GM12875 (cell line): ENCODE measurements at regions not wholly inside any gene's neighbourhood (a gene's known extent, or its start where the extent isn't known, plus 50 kb on each side); places are given as distances from the start of the nearest gene placed in this dataset.

Experiments used
- H3K4me3 ChIP-seq: one replicate; pipeline ENCODE4 v1.5.1; 2011; ENCODE audit warnings: low read depth, low read length, control low read depth
- TF ChIP-seq, protein P1 (sequence below): IDR thresholded peaks from 2 replicates; pipeline ENCODE4 v1.5.1; 2011; ENCODE audit warnings: low read depth, mild to moderate bottlenecking, control low read depth, inconsistent platforms, low read length, moderate library complexity, borderline replicate concordance; ENCODE audit not compliant: insufficient read depth

GRCh38 chr12:97300891-97301290 lies 161.7 kb upstream of the RMST start:
- no peak overlapping the region for H3K4me3 ChIP-seq
- TF ChIP-seq, protein P1, sequence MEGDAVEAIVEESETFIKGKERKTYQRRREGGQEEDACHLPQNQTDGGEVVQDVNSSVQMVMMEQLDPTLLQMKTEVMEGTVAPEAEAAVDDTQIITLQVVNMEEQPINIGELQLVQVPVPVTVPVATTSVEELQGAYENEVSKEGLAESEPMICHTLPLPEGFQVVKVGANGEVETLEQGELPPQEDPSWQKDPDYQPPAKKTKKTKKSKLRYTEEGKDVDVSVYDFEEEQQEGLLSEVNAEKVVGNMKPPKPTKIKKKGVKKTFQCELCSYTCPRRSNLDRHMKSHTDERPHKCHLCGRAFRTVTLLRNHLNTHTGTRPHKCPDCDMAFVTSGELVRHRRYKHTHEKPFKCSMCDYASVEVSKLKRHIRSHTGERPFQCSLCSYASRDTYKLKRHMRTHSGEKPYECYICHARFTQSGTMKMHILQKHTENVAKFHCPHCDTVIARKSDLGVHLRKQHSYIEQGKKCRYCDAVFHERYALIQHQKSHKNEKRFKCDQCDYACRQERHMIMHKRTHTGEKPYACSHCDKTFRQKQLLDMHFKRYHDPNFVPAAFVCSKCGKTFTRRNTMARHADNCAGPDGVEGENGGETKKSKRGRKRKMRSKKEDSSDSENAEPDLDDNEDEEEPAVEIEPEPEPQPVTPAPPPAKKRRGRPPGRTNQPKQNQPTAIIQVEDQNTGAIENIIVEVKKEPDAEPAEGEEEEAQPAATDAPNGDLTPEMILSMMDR, result no peak

GRCh38 chr12:97301576-97301975 lies 161.0 kb upstream of the RMST start:
- no peak overlapping the region for H3K4me3 ChIP-seq
- TF ChIP-seq, protein P1, result no peak

DNA sequence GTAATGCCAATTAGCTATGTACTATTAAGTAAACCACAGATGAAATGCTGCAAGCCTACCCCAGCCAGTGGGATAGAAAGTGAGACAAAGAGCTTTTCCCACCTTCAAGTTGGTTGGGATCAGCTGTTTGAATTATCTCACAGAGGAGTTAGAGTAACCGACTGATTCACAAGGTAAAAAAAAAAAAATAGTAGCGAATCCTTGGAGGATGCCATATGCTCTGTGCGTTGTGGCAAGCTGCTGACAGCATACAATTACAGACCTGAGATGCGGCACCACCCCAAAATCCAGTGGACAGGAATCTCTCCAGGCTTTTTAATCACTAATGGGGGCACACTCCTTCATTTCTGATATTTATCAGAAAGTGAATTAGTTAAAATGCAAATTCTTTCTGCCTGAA lies 157.0 kb upstream of the RMST start:
- TF ChIP-seq, protein P1, result no peak
- no peak overlapping the region for H3K4me3 ChIP-seq

- H3K4me3 ChIP-seq, result no peak overlapping the region
- TF ChIP-seq, protein P1, result no peak
These were observed 156.5 kb upstream of the RMST start for GRCh38 chr12:97306147-97306546.

- TF ChIP-seq, protein P1, result peak; percentile 41; the same call in 1 of the 2 replicates
- H3K4me3 ChIP-seq, result no peak overlapping the region
These were observed 153.9 kb upstream of the RMST start for GRCh38 chr12:97308576-97309198.

DNA sequence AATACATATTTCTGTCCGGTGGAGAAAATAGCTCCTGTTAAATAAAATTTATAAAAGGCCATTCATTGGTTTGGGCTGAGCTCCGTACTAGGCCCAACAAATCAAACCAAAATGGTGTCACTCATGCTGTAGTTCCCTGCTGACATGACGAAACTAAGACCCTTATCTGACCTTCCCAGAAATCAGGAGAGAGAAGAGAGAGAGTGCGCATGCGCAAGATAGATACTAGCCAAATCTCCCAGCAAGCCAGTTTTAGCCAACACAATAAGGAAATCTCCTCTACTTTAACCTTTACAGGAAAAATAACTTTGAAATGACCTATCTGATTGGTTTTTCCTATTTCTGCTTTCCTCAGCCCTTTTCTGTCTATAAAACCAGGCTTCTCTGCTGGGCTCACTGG lies 152.7 kb upstream of the RMST start:
- TF ChIP-seq, protein P1, result no peak
- H3K4me3 ChIP-seq, result no peak overlapping the region

DNA sequence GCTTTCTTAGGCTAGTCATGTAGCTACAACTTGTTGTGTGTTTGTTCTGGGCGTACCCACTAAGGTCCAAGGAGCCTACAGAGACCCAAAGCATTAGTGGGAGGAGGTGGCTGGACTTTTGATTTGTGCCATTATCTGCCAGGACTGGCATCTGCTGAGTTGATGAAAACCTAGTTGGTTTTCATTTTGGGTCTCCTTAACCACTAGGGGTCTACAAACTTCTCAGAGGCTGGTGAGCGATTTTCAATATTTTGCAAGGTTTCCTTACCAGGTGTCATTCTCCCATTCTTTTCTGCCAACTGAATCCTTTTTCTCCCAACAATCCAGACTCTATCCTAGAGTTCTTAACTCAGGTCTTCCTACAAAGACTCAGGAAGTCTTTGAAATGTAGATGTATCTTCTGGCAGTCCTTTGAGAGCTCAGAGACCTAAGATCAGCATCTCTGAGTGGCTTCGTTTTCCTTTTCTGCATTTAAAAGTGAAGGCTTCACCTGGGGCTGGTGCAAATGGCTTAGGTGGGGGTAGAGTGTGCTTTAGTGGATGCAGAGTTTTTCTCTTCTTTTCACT lies 150.0 kb upstream of the RMST start:
- TF ChIP-seq, protein P1, result no peak
- no peak overlapping the region for H3K4me3 ChIP-seq
